Body of pancreas (tissue), 4 donors: ENCODE measurements at regions not wholly inside any gene's neighbourhood (a gene's known extent, or its start where the extent isn't known, plus 50 kb on each side); places are given as distances from the start of the nearest gene placed in this dataset.

ENCODE experiments used
- CTCF ChIP-seq, 7 experiments: fragments of 450-650 bp in 4 of 7; fragments of 200-600 bp in 3 of 7; sonication (generic) in 3 of 7; IDR thresholded peaks; one replicate each; pipeline ENCODE4 v1.5.1; 2016 to 2019; ENCODE audit warnings: antibody characterized with exemption in 7 of 7
- POLR2A ChIP-seq, 3 donors: fragments of 450-650 bp; IDR thresholded peaks; one replicate each; pipeline ENCODE4 v1.6.1; 2016; ENCODE audit warnings: antibody characterized with exemption in 3 of 3, mild to moderate bottlenecking in 2 of 3

DNA sequence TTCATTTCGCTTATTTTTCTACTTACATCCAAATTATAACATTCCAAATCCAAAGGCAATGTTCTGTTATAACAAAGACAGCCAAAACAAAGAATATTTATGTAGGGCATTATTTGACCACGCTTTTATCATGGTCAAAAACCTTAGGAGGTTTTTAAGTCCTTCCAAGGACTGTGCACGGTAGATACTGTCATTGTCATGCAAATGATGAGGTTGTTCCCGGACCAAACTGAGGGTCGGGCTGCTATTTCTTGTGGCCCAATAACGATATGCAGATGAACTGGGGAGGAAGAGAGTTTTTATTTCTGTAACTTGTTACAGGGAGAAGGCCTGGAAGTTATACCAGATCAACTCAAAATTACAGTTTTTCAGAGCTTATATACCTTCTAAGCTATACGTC lies 56.6 kb upstream of the STEAP4 start:
- no peak for TF ChIP-seq CTCF (IDR thresholded peaks at IDR 0.05)
- TF ChIP-seq POLR2A (IDR thresholded peaks at IDR 0.05), result no peak
